Osteoblast (primary cell): ENCODE measurements at regions not wholly inside any gene's neighbourhood (a gene's known extent, or its start where the extent isn't known, plus 50 kb on each side); places are given as distances from the start of the nearest gene placed in this dataset.

Source experiments
- DNase-seq: peaks from one replicate; pipeline ENCODE4 v3.0.0; 2011; ENCODE audit warnings: low spot score, mixed read lengths; ENCODE audit not compliant: insufficient read length; ENCODE audit errors: missing footprints
- H2AFZ ChIP-seq: 2 replicates; pipeline ENCODE4 v1.6.0; 2011; ENCODE audit warnings: mild to moderate bottlenecking, low read length
- H3K27ac ChIP-seq: 2 replicates; pipeline ENCODE4 v1.5.1; 2011; ENCODE audit warnings: mild to moderate bottlenecking, low read depth, low read length, moderate library complexity
- H3K27me3 ChIP-seq: 2 replicates; pipeline ENCODE4 v1.6.0; 2012; ENCODE audit warnings: mild to moderate bottlenecking, control low read depth, inconsistent platforms, low read length, moderate library complexity; ENCODE audit not compliant: insufficient read depth
- H3K36me3 ChIP-seq: 2 replicates; pipeline ENCODE4 v1.5.1; 2011; ENCODE audit warnings: mild to moderate bottlenecking, low read length, control low read depth, moderate library complexity; ENCODE audit not compliant: insufficient read depth
- H3K4me1 ChIP-seq: 2 replicates; pipeline ENCODE4 v1.5.1; 2011; ENCODE audit warnings: mild to moderate bottlenecking, low read length, control low read depth, moderate library complexity; ENCODE audit not compliant: insufficient read depth
- H3K4me2 ChIP-seq: 2 replicates; pipeline ENCODE4 v1.6.0; 2011; ENCODE audit warnings: mild to moderate bottlenecking, low read length; ENCODE audit not compliant: insufficient read depth
- H3K4me3 ChIP-seq: fragments of 200-600 bp; sonication (generic); 3 replicates; pipeline ENCODE4 v1.5.1; 2012; ENCODE audit warnings: mild to moderate bottlenecking, low read length, inconsistent platforms; ENCODE audit not compliant: insufficient read depth
- H3K79me2 ChIP-seq: 2 replicates; pipeline ENCODE4 v1.6.0; 2012; ENCODE audit warnings: mild to moderate bottlenecking, low read length, control low read depth, inconsistent platforms; ENCODE audit not compliant: insufficient read depth
- H3K9me3 ChIP-seq: 2 replicates; pipeline ENCODE4 v1.5.1; 2011; ENCODE audit warnings: low read depth, low read length, control low read depth
- H4K20me1 ChIP-seq: 2 replicates; pipeline ENCODE4 v1.6.0; 2012; ENCODE audit warnings: mild to moderate bottlenecking, low read length, control low read depth; ENCODE audit not compliant: insufficient read depth
- TF ChIP-seq, protein P1 (sequence below): IDR thresholded peaks from 2 replicates; pipeline ENCODE4 v1.5.1; 2011; ENCODE audit warnings: mild to moderate bottlenecking, low read depth, low read length, moderate library complexity; ENCODE audit errors: extremely low read depth

GRCh38 chr5:2466966-2467365 is 284.5 kb downstream of the IRX2 start:
- H3K79me2 ChIP-seq, result no peaks in the 10 kb centered on the region
- H3K4me1 ChIP-seq, result no peaks in the 10 kb centered on the region
- H3K27ac ChIP-seq, result no peak overlapping the region
- peaks cover 2% of the 10 kb centered on the region for H3K9me3 ChIP-seq
- H3K36me3 ChIP-seq, result no peaks in the 10 kb centered on the region
- no peak overlapping the region for H3K4me2 ChIP-seq
- no peak overlapping the region for H3K4me3 ChIP-seq
- no peaks in the 10 kb centered on the region for H3K27me3 ChIP-seq
- H4K20me1 ChIP-seq, result no peaks in the 10 kb centered on the region
- DNase-seq, result no peak
- TF ChIP-seq, protein P1, sequence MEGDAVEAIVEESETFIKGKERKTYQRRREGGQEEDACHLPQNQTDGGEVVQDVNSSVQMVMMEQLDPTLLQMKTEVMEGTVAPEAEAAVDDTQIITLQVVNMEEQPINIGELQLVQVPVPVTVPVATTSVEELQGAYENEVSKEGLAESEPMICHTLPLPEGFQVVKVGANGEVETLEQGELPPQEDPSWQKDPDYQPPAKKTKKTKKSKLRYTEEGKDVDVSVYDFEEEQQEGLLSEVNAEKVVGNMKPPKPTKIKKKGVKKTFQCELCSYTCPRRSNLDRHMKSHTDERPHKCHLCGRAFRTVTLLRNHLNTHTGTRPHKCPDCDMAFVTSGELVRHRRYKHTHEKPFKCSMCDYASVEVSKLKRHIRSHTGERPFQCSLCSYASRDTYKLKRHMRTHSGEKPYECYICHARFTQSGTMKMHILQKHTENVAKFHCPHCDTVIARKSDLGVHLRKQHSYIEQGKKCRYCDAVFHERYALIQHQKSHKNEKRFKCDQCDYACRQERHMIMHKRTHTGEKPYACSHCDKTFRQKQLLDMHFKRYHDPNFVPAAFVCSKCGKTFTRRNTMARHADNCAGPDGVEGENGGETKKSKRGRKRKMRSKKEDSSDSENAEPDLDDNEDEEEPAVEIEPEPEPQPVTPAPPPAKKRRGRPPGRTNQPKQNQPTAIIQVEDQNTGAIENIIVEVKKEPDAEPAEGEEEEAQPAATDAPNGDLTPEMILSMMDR, result no peak
- H2AFZ ChIP-seq, result no peak overlapping the region

DNA sequence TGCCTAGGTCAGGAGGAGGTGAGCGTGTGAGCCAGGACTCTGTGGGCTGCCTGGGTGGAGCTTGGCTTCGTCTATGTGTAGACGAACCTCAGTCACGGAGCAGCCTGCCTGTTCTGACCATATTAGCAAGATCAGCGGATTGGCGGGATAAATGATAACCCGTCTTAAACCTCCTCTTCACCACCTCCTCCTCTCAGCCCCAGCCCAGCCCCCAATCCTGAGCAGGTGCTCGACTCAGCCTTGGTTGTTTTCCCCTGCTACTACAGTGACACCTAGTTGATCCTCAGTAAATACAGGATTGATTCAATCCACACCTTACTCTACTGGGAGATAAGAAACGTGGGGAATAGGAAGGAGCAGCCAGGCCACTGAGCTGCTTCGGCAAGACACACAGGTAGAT is 286.1 kb downstream of the IRX2 start:
- Histone ChIP-seq H3K27me3 (no peaks in the 10 kb centered on the region), H2AFZ (no peak overlapping the region), H3K27ac (no peak overlapping the region), H3K4me3 (no peak overlapping the region), H4K20me1 (no peaks in the 10 kb centered on the region), H3K9me3 (peaks cover 2% of the 10 kb centered on the region), H3K4me1 (no peaks in the 10 kb centered on the region), H3K36me3 (no peaks in the 10 kb centered on the region), H3K4me2 (no peak overlapping the region), H3K79me2 (no peaks in the 10 kb centered on the region)
- DNase-seq, result no peak
- TF ChIP-seq, protein P1, result no peak

DNA sequence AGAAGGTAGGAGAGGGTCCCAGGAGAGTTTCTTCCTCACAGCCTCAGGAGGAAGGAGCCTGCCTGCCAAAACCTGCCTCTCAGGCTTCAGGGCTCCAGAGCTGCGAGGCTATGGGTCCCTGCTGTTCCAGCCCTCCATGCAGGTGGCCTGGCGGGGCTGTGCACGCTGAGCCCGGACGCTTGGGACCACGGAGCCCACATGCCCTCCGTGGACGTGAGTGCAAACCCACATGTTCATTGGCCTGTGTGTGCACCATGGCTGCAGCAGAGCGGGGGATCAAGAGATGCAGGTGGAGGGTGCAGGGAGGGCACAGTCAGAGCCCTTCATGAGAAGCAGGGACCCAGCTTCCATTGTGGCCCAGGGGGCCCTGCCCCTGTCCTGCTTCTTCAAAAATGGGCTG is 287.3 kb downstream of the IRX2 start:
- H3K27me3 ChIP-seq, result no peaks in the 10 kb centered on the region
- no peaks in the 10 kb centered on the region for H3K36me3 ChIP-seq
- peaks cover 2% of the 10 kb centered on the region for H3K9me3 ChIP-seq
- H2AFZ ChIP-seq, result no peak overlapping the region
- H4K20me1 ChIP-seq, result no peaks in the 10 kb centered on the region
- H3K4me1 ChIP-seq, result no peaks in the 10 kb centered on the region
- H3K4me3 ChIP-seq, result no peak overlapping the region
- H3K79me2 ChIP-seq, result no peaks in the 10 kb centered on the region
- H3K4me2 ChIP-seq, result no peak overlapping the region
- DNase-seq, result no peak
- TF ChIP-seq, protein P1, result no peak
- H3K27ac ChIP-seq, result no peak overlapping the region

- Histone ChIP-seq H3K79me2 (no peaks in the 10 kb centered on the region), H3K9me3 (no peaks in the 10 kb centered on the region), H3K27me3 (no peaks in the 10 kb centered on the region), H2AFZ (no peak overlapping the region), H3K4me3 (no peak overlapping the region), H3K36me3 (no peaks in the 10 kb centered on the region), H4K20me1 (no peaks in the 10 kb centered on the region), H3K27ac (no peak overlapping the region), H3K4me1 (no peaks in the 10 kb centered on the region), H3K4me2 (no peak overlapping the region)
- no peak for DNase-seq
- TF ChIP-seq, protein P1, result no peak
Observed at GRCh38 chr5:2461701-2462691, 289.5 kb downstream of the IRX2 start.
